HEK293T (cell line): ENCODE measurements at regions not wholly inside any gene's neighbourhood (a gene's known extent, or its start where the extent isn't known, plus 50 kb on each side); places are given as distances from the start of the nearest gene placed in this dataset.

Experiments
- CTCF ChIA-PET: fragments of 350-600 bp; formaldehyde crosslinking; extraction: SDS; loops from one replicate; lab custom pipeline; 2021; ENCODE audit warnings: antibody characterized with exemption, inconsistent platforms; lab: Yijun Ruan, JAX
- POLR2A ChIA-PET: fragments of 350-600 bp; formaldehyde crosslinking; extraction: SDS; loops from one replicate; lab custom pipeline; 2020; ENCODE audit warnings: antibody characterized with exemption, inconsistent platforms; lab: Yijun Ruan, JAX
- DNase-seq: peaks from one replicate; pipeline ENCODE4 v3.0.0; 2012; ENCODE audit warnings: mixed read lengths; ENCODE audit errors: extremely low spot score
- ARNT ChIP-seq: fragments of 450-650 bp; IDR thresholded peaks from 2 replicates; pipeline ENCODE4 v1.6.1; 2017; ENCODE audit warnings: mild to moderate bottlenecking
- BHLHE40 ChIP-seq: fragments of 450-650 bp; IDR thresholded peaks from 2 replicates; pipeline ENCODE4 v1.6.1; 2016; ENCODE audit warnings: mild to moderate bottlenecking, moderate library complexity, borderline replicate concordance
- CTBP1 ChIP-seq: fragments of 450-650 bp; IDR thresholded peaks from 2 replicates; pipeline ENCODE4 v1.6.1; 2016; ENCODE audit warnings: borderline replicate concordance
- ELF4 ChIP-seq: fragments of 450-650 bp; IDR thresholded peaks from 2 replicates; pipeline ENCODE4 v1.6.1; 2017; ENCODE audit warnings: antibody characterized with exemption
- FOXA1 ChIP-seq: fragments of 450-650 bp; IDR thresholded peaks from 2 replicates; pipeline ENCODE4 v1.6.1; 2016; ENCODE audit warnings: mild to moderate bottlenecking
- FOXK2 ChIP-seq: fragments of 450-650 bp; IDR thresholded peaks from 2 replicates; pipeline ENCODE4 v1.6.1; 2016; ENCODE audit warnings: mild to moderate bottlenecking
- FOXM1 ChIP-seq: fragments of 450-650 bp; IDR thresholded peaks from 2 replicates; pipeline ENCODE4 v1.6.1; 2017; ENCODE audit warnings: mild to moderate bottlenecking, borderline replicate concordance
- HDGF ChIP-seq: fragments of 450-650 bp; IDR thresholded peaks from 2 replicates; pipeline ENCODE4 v1.6.1; 2017; ENCODE audit warnings: antibody characterized with exemption, borderline replicate concordance
- L3MBTL2 ChIP-seq: fragments of 450-650 bp; conservative IDR thresholded peaks from 2 replicates; pipeline ENCODE4 v1.6.1; 2016; ENCODE audit warnings: mild to moderate bottlenecking
- LEF1 ChIP-seq: fragments of 450-650 bp; IDR thresholded peaks from 2 replicates; pipeline ENCODE4 v1.6.1; 2017; ENCODE audit warnings: mild to moderate bottlenecking, borderline replicate concordance
- NFRKB ChIP-seq: fragments of 450-650 bp; IDR thresholded peaks from 2 replicates; pipeline ENCODE4 v1.6.1; 2016; ENCODE audit warnings: mild to moderate bottlenecking, moderate library complexity
- PKNOX1 ChIP-seq: fragments of 450-650 bp; IDR thresholded peaks from 2 replicates; pipeline ENCODE4 v1.6.1; 2016
- SP1 ChIP-seq: fragments of 450-650 bp; IDR thresholded peaks from 2 replicates; pipeline ENCODE4 v1.6.1; 2017
- SUZ12 ChIP-seq: fragments of 450-650 bp; IDR thresholded peaks from 2 replicates; pipeline ENCODE4 v1.6.1; 2016; ENCODE audit warnings: mild to moderate bottlenecking
- TARDBP ChIP-seq: fragments of 450-650 bp; IDR thresholded peaks from 2 replicates; pipeline ENCODE4 v1.6.1; 2016
- ZNF384 ChIP-seq: fragments of 450-650 bp; IDR thresholded peaks from 2 replicates; pipeline ENCODE4 v1.6.1; 2016

GRCh38 chr17:77604973-77605313 is 353.6 kb upstream of the TNRC6C start:
- no peak for DNase-seq
- no peak for TF ChIP-seq CTBP1
- no peak for TF ChIP-seq TARDBP
- TF ChIP-seq FOXM1 = no peak
- no peak for TF ChIP-seq SP1
- no peak for TF ChIP-seq ZNF384
- no peak for TF ChIP-seq FOXA1
- TF ChIP-seq LEF1 = no peak
- TF ChIP-seq HDGF = no peak
- no peak for TF ChIP-seq PKNOX1
- TF ChIP-seq ARNT = no peak
- TF ChIP-seq SUZ12 = no peak
- no peak for TF ChIP-seq NFRKB
- TF ChIP-seq ELF4 = no peak
- TF ChIP-seq BHLHE40 = no peak
- no peak for TF ChIP-seq L3MBTL2
- TF ChIP-seq FOXK2 = no peak
- CTCF ChIA-PET = no interaction called here
- POLR2A ChIA-PET = no interaction called here

- ChIA-PET POLR2A (no interaction called here), CTCF (no interaction called here)
- DNase-seq = no peak
- TF ChIP-seq FOXK2 (no peak), FOXM1 (no peak), CTBP1 (no peak), SUZ12 (no peak), PKNOX1 (no peak), NFRKB (no peak), LEF1 (no peak), ZNF384 (no peak), L3MBTL2 (no peak), ARNT (no peak), ELF4 (no peak), FOXA1 (no peak), TARDBP (no peak), BHLHE40 (no peak), HDGF (no peak), SP1 (no peak)
Observed at GRCh38 chr17:77606146-77606864, 352.2 kb upstream of the TNRC6C start.

GRCh38 chr17:77606865-77607210 is 351.7 kb upstream of the TNRC6C start:
- DNase-seq = no peak
- ChIA-PET POLR2A (no interaction called here), CTCF (no interaction called here)
- TF ChIP-seq FOXA1 (no peak), SUZ12 (no peak), NFRKB (no peak), BHLHE40 (no peak), TARDBP (no peak), FOXM1 (no peak), ZNF384 (no peak), LEF1 (no peak), ELF4 (no peak), L3MBTL2 (no peak), PKNOX1 (no peak), ARNT (no peak), HDGF (no peak), CTBP1 (no peak), FOXK2 (no peak), SP1 (no peak)

GRCh38 chr17:77607606-77608005 is 350.9 kb upstream of the TNRC6C start:
- ChIA-PET CTCF (no interaction called here), POLR2A (no interaction called here)
- TF ChIP-seq HDGF = no peak
- TF ChIP-seq ZNF384 = no peak
- TF ChIP-seq PKNOX1 = no peak
- no peak for TF ChIP-seq SUZ12
- no peak for TF ChIP-seq ARNT
- TF ChIP-seq L3MBTL2 = no peak
- TF ChIP-seq CTBP1 = no peak
- no peak for TF ChIP-seq ELF4
- TF ChIP-seq FOXA1 = no peak
- TF ChIP-seq LEF1 = no peak
- TF ChIP-seq FOXM1 = no peak
- TF ChIP-seq SP1 = no peak
- no peak for TF ChIP-seq NFRKB
- DNase-seq = no peak

- DNase-seq = no peak
- ChIA-PET POLR2A (no interaction called here), CTCF (no interaction called here)
- TF ChIP-seq PKNOX1 (no peak), LEF1 (no peak), ZNF384 (no peak), FOXM1 (no peak), TARDBP (no peak), SUZ12 (no peak), CTBP1 (no peak), BHLHE40 (no peak), FOXK2 (no peak), FOXA1 (no peak), HDGF (no peak), ELF4 (no peak), ARNT (no peak), L3MBTL2 (no peak), NFRKB (no peak), SP1 (no peak)
Observed at GRCh38 chr17:77608431-77608830, 350.1 kb upstream of the TNRC6C start.
